Left lobe of liver (tissue), 2 donors: ENCODE measurements at regions not wholly inside any gene's neighbourhood (a gene's known extent, or its start where the extent isn't known, plus 50 kb on each side); places are given as distances from the start of the nearest gene placed in this dataset.
"Not testable (repeated sequence)": the region's sequence is repeated elsewhere in the genome, so short reads cannot be mapped to it uniquely, and the experiment has no call there.

Experiments used
- ATAC-seq: fragments of 200-7000 bp; cut with Tn5 transposase; one replicate; pipeline ENCODE4 v1.9.1; 2020; ENCODE audit warnings: mild to moderate bottlenecking, moderate library complexity
- DNase-seq: peaks from one replicate; pipeline ENCODE4 v3.0.0-alpha.2; 2020; ENCODE audit warnings: low spot score
- donor health status: DM: no; HTN: no; CAD: no; lungs with moderate emphysema.
- donor health status: DM: no; HTN: yes; CAD: no.

GRCh38 chr7:114182837-114183236, 231.8 kb upstream of the FOXP2 start:
- peak; percentile 84 for ATAC-seq
- DNase-seq = no peak

GRCh38 chr7:114181280-114181679, 233.3 kb upstream of the FOXP2 start:
- DNase-seq = no peak
- no peak for ATAC-seq

DNA sequence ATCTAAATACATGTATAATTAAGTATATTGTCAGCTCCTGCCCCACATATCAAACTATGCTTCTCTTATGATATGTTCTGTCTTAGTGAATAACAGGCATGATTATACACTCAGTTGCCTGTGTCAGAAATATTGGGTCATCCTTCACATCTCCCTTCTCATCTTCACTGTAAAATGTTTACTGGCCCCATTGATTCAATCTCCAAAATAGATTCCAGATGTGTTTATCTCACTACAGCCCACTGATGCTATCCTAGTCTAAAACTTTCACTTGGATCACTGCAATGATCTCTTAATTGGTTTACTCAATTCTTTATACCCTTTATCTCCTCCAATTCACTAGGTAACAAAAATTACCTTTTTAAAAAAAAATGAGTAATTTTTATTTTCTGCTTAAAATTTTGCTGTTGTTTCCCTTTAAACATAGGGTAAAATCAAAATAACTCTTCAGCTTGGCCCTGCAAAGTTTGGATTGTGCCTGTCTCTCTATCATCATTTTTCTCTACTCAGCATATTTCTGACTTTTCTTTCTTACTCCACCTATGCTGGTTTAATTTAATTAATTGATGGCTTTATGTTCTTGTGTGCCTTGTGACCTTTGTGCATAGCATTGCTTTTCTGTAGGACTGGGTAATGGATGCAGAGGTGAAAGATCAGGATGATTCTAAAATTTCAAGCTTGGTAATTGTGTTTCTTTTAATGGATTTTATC, 233.9 kb upstream of the FOXP2 start:
- ATAC-seq = no peak
- DNase-seq = no peak

DNA sequence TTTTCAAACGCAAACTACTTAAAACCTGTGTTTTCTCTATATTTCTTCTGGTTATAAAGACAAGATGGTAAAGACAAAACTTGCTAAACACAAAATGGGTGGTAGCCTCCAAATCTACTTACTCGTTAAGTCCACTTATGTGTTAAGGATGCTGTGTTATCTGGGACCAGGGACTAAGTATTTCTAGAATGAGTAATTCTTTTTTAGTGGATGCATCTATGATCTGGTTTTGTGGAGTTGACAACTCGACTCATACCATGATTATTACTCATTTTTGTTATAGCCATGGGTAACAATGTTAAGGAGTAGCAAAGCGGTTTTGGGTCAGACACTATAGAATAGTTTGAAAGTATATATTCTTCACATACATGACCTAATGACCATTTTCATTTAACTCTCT, 239.5 kb upstream of the FOXP2 start:
- no peak for ATAC-seq

DNA sequence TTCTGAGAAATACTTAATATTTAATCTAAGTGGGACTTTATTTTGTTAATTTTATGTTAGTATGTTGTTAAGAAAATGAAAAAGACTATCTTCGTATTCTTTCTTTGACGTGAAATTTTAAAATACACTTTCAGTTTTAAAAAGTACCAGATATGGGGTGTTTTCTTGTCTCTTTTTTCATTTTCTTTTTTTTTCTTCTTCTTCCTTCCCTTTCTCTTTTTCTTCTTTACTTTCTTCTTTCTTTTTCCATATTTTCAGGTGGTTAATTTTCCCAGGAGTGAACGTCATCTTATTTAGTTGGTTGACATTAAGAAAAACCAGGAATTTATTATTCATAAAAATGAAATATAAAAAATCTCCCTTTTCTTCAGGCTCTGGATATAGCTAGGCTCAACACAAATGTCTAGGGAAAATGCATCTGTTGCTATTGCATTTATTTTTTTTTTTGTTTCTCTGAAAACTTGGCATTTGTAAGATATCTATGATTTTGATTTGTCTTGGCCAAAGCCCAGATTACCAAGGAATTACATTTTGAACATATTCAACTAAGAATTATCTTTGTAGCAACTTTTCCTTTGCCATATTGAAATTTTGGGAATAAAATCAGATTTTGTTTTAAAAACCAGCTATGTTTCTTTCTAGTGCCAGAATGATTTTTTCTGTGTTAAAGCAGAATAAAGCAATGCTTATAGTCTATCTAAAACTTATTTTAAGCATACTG, 241.3 kb upstream of the FOXP2 start:
- no peak for DNase-seq

More for the DNA sequence above, 239.5 kb upstream of the FOXP2 start:
- DNase-seq = no peak

DNA sequence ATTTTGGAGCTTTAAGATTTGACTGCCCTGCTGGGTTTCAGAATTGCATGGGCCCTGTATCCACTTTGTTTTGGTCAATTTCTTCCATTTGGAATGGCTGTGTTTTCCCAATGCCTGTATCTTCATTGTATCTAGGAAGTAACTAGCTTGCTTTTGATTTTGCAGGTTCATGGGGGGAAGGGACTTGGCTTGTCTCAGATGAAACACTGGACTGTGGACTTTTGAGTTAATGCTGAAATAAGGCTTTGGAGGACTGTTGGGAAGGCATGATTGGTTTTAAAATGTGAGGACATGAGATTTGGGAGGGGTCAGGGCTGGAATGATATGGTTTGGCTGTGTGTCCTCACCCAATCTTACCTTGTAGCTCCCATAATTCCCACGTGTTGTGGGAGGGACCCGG, 245.2 kb upstream of the FOXP2 start:
- ATAC-seq (peak; percentile 75), DNase-seq (peak; percentile 48)

More for the DNA sequence above, 241.3 kb upstream of the FOXP2 start:
- ATAC-seq = no peak

DNA sequence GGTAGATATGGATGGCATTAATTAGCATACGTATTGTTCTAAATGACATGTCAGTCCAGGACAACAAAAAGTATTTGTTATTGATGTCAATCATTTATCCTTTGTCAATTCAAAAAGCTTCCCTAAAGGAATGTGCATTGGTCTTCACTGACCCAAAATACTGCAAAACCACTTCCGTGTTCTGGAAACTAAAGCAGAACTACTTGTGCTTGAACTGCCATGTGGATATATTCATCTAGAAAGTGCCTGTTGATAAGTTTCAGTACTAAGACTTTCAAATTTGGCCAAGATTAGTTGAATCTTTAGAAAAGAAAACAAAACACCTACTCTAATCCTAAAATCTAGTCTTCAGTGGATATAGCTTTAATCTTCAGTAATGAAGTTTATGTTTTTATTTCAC, 242.1 kb upstream of the PPP1R3A start:
- ATAC-seq (no peak), DNase-seq (no peak)

DNA sequence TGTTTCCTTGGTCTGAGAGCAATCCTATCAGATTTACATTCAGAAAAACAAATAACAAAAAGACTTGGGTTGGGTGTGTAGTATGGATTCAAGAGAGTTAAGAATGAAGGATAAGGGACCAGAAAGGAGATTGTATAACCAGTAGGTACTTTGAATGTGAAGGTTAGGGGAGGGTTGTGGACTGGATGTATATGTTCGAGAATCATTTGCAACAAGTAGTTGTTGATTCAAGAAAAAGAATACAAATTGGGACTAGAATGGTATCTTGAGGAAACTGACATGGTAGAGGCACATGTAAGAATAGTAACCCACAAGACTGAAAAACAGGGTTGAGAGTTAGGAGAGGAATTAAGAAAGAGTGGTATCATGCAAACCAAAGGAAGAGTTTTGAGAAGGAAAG, 240.0 kb upstream of the PPP1R3A start:
- ATAC-seq (no peak), DNase-seq (no peak)

GRCh38 chr7:114158275-114158674, 239.5 kb upstream of the PPP1R3A start:
- ATAC-seq = no peak
- no peak for DNase-seq

GRCh38 chr7:114156178-114156577, 237.4 kb upstream of the PPP1R3A start:
- DNase-seq (no peak), ATAC-seq (no peak)

- ATAC-seq (no peak), DNase-seq (no peak)
These were observed 236.6 kb upstream of the PPP1R3A start for GRCh38 chr7:114155116-114156110.

DNA sequence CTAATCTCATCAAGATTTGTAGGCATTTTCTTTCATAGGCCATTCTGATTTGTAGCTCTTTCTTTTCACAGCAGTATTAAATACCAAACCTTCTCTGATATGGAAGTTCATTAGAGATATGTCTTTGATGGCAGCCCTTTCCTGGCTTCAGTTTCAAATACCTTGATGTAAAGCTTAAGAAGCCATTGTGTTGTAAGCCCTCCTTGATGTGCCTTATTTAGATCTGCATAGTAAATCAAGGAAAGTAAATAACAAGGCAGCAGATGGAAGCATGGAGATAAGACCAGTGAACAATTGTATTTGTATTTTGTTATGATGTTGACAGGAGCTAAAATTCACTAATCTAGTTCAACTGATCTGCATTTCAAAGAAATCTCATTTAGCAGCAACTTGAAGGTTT, 234.9 kb upstream of the PPP1R3A start:
- ATAC-seq (no peak), DNase-seq (no peak)

GRCh38 chr7:114152314-114152938, 233.6 kb upstream of the PPP1R3A start:
- ATAC-seq (no peak), DNase-seq (no peak)

GRCh38 chr7:114151777-114152176, 233.0 kb upstream of the PPP1R3A start:
- DNase-seq = no peak
- ATAC-seq = no peak

DNA sequence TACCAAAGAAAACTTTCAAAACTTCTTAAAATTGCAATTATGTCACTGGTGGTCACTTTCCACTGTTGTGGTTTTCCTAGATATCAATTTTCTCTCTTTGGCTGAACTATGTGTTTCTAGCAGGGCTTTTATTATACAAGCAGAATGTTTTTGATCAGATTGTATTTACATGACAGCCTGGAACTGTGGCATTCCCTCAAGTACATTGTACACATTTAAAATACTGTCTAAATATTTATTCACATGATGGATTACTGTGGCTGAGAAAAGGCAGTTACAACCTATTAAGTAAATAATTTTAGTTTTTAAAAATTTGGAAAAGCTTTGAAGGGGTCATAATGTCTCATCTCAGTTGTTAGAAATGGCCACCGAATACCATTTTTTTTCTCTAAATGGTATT, 231.9 kb upstream of the PPP1R3A start:
- no peak for ATAC-seq

GRCh38 chr7:114148779-114149178, 230.0 kb upstream of the PPP1R3A start:
- no peak for DNase-seq
- no peak for ATAC-seq

More for the DNA sequence above, 231.9 kb upstream of the PPP1R3A start:
- DNase-seq = no peak

DNA sequence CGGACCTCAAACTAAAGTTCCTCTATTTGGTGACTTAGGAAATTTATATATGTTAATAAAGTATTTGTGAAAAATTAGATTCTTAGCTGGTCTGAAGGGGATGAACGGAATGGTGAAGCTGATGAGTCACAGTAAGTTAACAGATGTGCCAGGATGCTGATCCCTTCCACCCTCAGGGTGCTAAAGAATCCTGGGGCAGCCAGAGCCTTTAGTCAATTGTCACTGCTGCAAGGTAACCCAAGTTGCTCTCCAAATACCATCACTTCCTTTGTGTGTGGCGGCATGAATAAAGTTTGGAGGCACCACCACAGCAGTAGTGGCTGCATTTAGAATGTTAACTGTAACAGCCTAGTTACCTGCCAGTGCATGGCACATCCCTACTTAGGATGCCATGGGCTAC, 222.6 kb upstream of the PPP1R3A start:
- DNase-seq (no peak), ATAC-seq (no peak)

DNA sequence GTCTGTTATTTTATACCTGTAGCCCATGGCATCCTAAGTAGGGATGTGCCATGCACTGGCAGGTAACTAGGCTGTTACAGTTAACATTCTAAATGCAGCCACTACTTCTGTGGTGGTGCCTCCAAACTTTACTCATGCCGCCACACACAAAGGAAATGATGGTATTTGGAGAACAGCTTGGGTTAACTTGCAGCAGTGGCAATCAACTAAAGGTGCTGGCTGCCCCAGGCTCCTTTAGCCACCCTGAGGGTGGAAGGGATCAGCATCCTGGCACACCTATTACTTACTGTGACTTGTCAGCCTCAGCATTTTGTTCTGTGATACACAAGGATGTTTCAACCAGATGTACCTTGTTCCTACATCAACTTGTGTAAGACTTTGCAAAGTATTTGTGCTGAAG, 221.8 kb upstream of the PPP1R3A start:
- ATAC-seq (no peak), DNase-seq (no peak)

DNA sequence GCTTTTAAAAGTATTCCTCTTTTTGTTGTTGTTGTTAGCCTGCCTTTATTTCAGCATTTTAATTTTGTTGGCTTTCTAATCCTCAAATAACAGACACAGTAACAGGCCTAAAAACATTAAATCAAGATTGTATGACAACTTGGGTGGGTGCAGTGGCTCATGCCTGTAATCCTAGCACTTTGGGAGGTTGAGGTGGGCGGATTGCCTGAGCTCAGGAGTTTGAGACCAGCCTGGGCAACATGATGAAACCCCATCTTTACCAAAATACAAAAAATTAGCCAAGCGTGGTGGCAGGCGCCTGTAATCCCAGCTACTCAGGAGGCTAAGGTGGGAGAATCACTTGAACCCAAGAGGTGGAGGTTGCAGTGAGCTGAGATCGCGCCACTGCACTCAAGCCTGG, 220.9 kb upstream of the PPP1R3A start:
- not testable (repeated sequence) for ATAC-seq, DNase-seq

GRCh38 chr7:114138587-114138986, 219.8 kb upstream of the PPP1R3A start:
- ATAC-seq = no peak
- no peak for DNase-seq

DNA sequence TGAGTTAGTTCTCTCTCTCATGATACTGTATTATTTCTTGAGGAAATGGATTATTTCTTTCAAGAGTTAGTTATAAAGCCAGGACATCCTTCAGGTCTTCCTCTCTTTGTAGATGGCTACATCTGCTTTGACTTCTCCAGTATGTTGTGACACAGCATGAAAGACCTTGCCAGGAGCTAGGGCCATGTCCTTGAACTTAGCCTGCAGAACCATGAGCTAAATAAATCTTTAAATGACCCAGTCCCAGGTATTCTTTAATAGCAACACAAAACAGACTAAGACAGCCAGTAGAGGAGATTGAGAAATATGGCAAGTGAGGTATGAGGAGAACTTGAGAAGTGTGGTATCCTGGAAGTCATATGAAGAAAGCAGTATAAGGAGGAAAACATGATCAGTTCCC, 214.9 kb upstream of the PPP1R3A start:
- peak; percentile 26 for ATAC-seq
- no peak for DNase-seq
